CD4-positive, alpha-beta T cell treated with Interferon gamma for 1 hour (primary cell): ENCODE measurements at regions not wholly inside any gene's neighbourhood (a gene's known extent, or its start where the extent isn't known, plus 50 kb on each side); places are given as distances from the start of the nearest gene placed in this dataset.
"Not testable (repeated sequence)": the region's sequence is repeated elsewhere in the genome, so short reads cannot be mapped to it uniquely, and the experiment has no call there.

ENCODE experiments used
- DNase-seq: peaks from one replicate; pipeline ENCODE4 v3.0.0-alpha.2; 2020

DNA sequence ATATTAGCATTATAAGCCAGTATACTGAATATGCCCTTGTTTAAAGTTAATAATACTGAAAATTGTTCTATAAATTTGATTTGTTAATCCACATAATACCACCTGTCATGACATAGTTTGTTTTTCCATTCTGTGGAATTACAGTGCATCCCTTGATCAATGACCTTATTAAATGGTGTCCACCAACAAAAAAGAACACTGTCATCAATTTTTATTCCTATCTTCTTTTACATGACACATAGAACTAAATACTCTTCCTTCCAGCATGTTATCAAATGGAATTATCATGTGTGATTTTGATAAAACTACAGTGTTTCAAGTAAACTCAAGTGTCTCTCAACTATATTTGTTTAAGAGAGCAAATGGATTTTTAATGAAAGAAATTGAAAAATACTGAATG lies 221.8 kb upstream of the MBL2 start:
- no peak for DNase-seq

GRCh38 chr10:52993109-52993508 lies 220.5 kb upstream of the MBL2 start:
- no peak for DNase-seq

- DNase-seq, result no peak
Observed at GRCh38 chr10:52992567-52992966, 220.0 kb upstream of the MBL2 start.

GRCh38 chr10:52988923-52989322 lies 216.3 kb upstream of the MBL2 start:
- DNase-seq, result no peak

- DNase-seq, result no peak
Observed at GRCh38 chr10:52986125-52986524, 213.5 kb upstream of the MBL2 start.

DNA sequence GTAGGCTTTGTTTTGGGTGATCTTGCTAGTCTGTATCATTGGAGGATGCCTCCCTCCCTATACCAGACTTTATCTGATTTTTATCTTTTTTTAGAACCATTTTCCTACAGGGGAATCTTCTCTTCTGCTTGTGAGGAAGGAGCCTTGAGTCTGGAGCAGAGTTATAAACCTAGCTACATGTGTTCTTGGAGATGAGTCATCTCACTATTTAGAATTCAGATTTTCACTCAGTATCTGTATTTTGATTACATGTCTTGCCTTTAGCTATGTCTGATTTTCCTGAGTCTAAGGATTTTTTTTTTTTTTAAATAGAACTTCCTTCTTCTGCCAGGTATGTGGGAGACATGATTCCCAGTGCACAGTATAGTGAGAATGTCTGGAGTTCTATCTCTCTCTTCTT lies 211.6 kb upstream of the MBL2 start:
- DNase-seq, result no peak

- DNase-seq, result no peak
Observed at GRCh38 chr10:52979295-52979990, 206.9 kb upstream of the MBL2 start.

DNA sequence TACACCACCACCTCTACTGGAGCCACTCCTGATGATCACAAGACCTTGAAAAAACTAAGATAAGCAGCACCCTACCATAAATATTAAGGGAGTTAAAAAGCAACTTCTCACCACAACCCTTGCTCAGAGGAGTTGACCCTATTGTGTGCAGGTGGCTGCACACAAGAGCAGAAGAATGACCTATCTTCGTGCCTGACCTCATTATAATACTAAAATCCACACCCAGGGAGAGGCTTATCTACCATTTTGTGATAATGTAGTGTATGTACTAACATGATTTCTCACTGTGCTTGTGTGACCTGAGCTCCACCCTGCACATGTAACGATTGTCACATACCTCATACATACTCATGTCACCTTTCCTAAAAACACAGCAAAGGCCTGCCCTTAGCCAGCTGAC lies 205.0 kb upstream of the MBL2 start:
- no peak for DNase-seq

GRCh38 chr10:52967806-52968795 lies 195.5 kb upstream of the MBL2 start:
- no peak for DNase-seq

DNA sequence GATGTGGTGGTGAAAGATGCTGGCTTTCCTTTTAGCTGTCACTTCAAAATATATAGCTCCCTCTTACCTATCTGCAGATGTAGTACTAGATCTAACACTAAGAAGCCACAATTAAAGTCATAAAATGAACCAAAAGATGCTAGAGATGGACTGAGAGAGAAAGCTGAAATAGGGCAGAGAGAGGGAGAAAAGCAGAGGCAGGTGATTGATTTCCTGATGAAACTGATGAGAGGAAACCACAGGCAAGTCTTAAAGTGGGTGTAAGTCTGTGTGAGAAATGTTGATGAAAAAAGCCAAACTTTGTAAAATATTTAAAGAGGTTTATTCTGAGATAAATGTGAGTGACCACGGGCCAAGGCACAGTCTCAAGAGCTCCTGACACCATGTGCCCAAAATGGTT lies 194.3 kb upstream of the MBL2 start:
- DNase-seq, result no peak

DNA sequence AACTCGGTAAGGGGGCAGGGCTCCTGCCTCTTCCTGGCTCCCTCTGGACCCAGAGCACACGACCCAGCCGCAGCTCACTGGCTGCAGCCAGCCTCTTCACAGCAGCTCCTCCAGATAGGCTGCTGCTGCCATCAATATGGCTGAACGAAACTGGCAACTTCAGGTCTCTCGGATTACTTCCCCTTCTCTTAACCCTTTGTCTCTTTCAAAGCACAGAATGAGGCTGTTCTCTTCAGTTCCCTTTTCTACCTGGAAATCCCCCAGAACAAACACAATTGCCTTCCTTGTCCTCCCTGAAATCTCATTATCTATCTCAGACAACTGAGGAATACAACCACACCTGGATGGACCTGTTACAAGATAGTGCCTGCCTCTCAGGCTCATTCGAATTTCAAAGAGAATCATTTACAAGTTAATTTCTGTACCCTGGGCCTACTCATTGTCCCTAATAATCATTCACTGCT lies 193.4 kb upstream of the MBL2 start:
- DNase-seq, result no peak

DNA sequence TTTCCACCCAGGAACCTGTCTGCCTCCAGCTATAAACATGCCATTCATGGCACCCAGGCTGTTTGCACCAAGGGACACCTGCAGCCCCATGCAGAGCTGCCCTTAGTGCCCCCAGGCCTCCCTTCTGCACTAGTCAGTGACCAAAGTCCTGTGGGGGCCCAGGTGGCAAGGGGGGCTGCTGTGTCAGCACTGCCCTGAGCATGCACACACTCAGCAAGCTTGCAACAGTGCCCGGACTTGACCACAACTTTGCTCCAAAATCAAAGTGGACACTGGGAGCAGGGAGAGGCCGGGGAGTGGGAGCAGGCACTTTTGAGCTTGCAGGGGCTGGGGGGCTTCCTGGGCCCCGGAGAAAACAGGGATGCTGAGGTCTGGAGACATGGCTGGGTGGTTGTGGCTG lies 192.9 kb upstream of the MBL2 start:
- no peak for DNase-seq

DNA sequence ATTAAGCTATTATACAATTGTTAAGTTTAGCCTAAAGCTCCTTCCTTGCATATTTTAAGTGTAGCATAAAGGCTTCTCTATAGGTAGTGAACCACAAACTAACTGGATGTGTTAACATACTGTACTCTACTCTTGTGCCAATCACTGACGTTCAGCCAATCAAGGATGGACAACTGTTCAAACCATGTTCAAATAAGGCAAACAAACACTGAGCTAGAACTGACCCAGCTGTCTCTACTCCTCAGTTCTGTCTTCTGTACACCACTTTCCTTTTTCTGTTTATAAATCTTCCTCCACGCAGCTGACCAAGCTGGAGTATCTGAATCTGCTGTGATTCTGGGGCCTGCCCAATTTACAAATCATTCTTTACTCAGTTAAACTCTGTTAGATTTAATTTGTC lies 188.7 kb upstream of the MBL2 start:
- DNase-seq, result no peak

- no peak for DNase-seq
Observed at GRCh38 chr10:52959810-52960209, 187.2 kb upstream of the MBL2 start.

- DNase-seq, result no peak
Observed at GRCh38 chr10:52956861-52957260, 184.3 kb upstream of the MBL2 start.

- no peak for DNase-seq
Observed at GRCh38 chr10:52956461-52956860, 183.9 kb upstream of the MBL2 start.

DNA sequence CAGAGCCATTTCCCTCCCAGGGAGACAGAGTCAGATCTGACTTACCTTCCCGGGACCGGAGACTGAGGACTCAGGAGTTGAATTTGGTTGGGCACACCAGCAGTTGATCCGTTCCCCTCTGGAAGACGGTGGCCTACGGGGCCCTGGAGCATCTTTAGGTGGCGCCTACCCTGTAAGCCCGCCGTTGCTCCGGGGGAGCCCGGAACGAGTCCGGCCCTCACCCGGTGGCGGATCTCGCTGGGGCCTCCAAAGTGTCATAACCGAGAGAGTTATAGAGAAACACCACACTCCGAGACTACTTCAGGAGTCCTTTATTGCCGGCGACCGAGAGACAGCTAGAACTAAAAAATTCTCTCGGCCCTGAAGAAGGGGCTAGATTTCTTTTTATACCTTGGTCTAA lies 182.8 kb upstream of the MBL2 start:
- no peak for DNase-seq

DNA sequence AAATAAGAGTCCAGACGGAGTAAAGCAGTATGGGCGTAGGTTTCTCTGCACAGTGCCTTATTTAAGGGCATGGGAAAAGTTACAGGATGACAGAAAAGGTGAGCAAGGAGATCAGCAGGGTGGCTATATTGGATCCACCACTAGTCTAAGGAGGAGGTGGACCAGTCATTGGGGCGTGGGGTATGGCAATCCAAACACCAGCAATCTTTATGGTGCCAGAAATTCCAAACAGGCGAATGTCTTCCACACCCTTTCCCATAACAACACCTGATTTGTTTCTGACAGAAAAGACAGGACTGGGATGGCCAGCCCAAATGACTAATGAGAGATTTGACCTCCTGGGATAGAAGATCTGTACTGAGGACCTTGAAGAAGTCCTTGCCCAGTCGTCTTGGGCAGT lies 181.8 kb upstream of the MBL2 start:
- no peak for DNase-seq

DNA sequence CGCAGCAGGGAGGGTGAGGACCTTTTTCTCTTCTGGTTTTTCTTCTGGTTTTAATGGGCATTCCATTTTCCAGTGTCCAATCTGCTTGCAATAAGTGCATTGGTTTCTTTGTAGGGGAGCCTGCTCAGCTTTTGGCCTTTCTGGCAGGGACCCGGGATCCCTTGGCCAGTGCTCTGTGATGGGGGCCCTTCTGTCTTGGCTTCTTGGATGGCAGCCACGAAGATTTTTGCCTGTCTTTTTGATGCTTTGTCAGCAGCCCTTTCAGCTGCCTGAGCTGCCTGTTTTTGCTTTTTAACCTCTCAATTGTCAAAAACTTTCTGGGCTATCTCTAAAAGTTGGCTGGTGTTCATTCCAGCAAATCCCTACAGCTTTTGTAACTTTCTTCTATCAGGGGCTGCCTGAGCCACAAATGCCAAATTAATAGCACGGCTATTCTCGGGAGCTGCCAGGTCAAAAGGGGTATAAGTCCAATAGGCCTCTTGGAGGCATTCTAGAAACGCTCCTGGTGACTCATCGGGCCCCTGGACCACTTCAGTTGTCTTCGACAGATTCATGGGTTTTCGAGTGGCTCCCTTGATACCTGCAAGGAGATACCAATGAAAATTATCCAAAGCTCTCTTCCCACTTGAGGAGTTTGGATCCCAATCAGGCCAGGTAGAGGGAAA lies 179.9 kb upstream of the MBL2 start:
- DNase-seq, result no peak

- DNase-seq, result no peak
Observed at GRCh38 chr10:52951824-52952223, 179.2 kb upstream of the MBL2 start.

- no peak for DNase-seq
Observed at GRCh38 chr10:52950578-52950977, 178.0 kb upstream of the MBL2 start.

GRCh38 chr10:52949899-52950298 lies 177.3 kb upstream of the MBL2 start:
- DNase-seq, result no peak

DNA sequence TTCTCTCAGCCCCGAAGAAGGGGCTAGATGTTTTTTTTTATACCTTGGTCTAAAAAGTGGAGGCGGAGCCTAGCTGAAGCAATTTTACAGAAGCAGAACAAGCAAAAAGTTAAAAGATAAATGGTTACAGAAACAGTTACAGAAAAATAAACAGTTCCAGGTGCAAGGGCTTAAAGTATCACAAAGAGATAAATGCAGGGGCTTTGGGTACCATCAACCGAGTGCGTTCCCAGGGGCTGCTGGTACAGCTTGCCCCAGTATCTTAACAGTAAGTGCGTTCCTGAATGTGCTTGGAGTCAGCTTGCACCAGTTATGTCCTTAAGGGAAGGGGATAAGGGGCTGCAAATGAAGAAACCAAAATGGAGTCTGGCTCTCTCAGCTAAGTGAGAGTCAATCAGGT lies 173.9 kb upstream of the MBL2 start:
- no peak for DNase-seq

DNA sequence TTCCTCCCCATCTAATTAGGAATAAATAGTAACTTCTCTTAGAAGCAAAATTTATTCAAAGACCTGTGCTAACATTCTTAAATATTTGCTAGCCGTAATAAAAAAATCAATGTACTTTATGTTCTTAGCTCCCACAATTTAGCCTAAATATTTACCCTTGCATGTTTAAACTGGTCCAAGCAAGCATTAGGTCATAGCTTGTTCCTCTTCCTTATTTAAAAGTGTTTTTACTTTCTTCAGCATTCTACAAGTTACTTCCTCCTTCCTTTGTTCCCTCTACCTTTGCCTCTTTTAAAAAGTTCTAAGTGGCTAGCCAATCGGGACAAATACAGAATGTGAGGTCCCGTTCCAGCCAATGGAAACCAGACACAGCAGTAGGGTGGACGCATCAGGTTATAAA lies 172.9 kb upstream of the MBL2 start:
- DNase-seq, result not testable (repeated sequence)
